ENCODE measurements at regions not wholly inside any gene's neighbourhood (a gene's known extent, or its start where the extent isn't known, plus 50 kb on each side); places are given as distances from the start of the nearest gene placed in this dataset.

GRCh38 chr4:144799486-144799885 is 153.5 kb downstream of the HHIP start (continued):
- TF ChIP-seq SIX5 (IDR thresholded peaks at IDR 0.05; ENCODE audit: low read depth, low read length), result no peak
- no peak for TF ChIP-seq HDAC2 (IDR thresholded peaks at IDR 0.05; ENCODE audit: borderline replicate concordance in 1 of 2, low read depth in 2 of 2, low read length in 2 of 2)
